ENCODE measurements at regions not wholly inside any gene's neighbourhood (a gene's known extent, or its start where the extent isn't known, plus 50 kb on each side); places are given as distances from the start of the nearest gene placed in this dataset.
"Not testable (repeated sequence)": the region's sequence is repeated elsewhere in the genome, so short reads cannot be mapped to it uniquely, and the experiment has no call there.

GRCh38 chr7:133177476-133177875 lies 75.4 kb upstream of the EXOC4 start:
- FAIRE-seq; H3K9me3 ChIP-seq (ENCODE audit: insufficient read depth, low read depth, low read length); H3K4me2 ChIP-seq (ENCODE audit: low read length); H4K20me1 ChIP-seq (ENCODE audit: insufficient read depth, low read length); H3K9ac ChIP-seq (ENCODE audit: low read length); H3K27me3 ChIP-seq (ENCODE audit: insufficient read depth, low read length); H3K4me3 ChIP-seq (ENCODE audit: insufficient read depth, low read depth, low read length); H2AFZ ChIP-seq (ENCODE audit: low read depth, low read length); H3K36me3 ChIP-seq (ENCODE audit: insufficient read depth, low read length); H3K36me3 Mint-ChIP-seq (ENCODE audit: low read depth, unreplicated experiment); H3K27ac Mint-ChIP-seq (ENCODE audit: unreplicated experiment); H3K4me1 Mint-ChIP-seq (ENCODE audit: low read depth, unreplicated experiment); H3K4me1 ChIP-seq (ENCODE audit: insufficient read depth, low read length); DNase-seq (ENCODE audit: low read depth); H3K27ac ChIP-seq (ENCODE audit: low read depth, low read length); H3K79me2 ChIP-seq (ENCODE audit: insufficient read depth, low read length); H3K9me3 Mint-ChIP-seq (ENCODE audit: unreplicated experiment); H3K4me3 Mint-ChIP-seq (ENCODE audit: unreplicated experiment): not testable (repeated sequence)
- H3K27me3 Mint-ChIP-seq (ENCODE audit: low read depth, unreplicated experiment): peaks cover 13% of the 10 kb centered on the region

- no peak overlapping the region for H3K4me3 ChIP-seq (ENCODE audit: insufficient read depth, low read depth, low read length)
- no peaks in the 10 kb centered on the region for H3K79me2 ChIP-seq (ENCODE audit: insufficient read depth, low read length)
- H4K20me1 ChIP-seq (ENCODE audit: insufficient read depth, low read length): no peaks in the 10 kb centered on the region
- H3K9ac ChIP-seq (ENCODE audit: low read length): no peak overlapping the region
- peaks cover 25% of the 10 kb centered on the region for H3K27me3 Mint-ChIP-seq (ENCODE audit: low read depth, unreplicated experiment)
- no peaks in the 10 kb centered on the region for H3K4me1 Mint-ChIP-seq (ENCODE audit: low read depth, unreplicated experiment)
- DNase-seq (ENCODE audit: low read depth) (no peak), FAIRE-seq (no peak)
- no peaks in the 10 kb centered on the region for H3K9me3 ChIP-seq (ENCODE audit: insufficient read depth, low read depth, low read length)
- H3K4me3 Mint-ChIP-seq (ENCODE audit: unreplicated experiment): no peak overlapping the region
- TF ChIP-seq EZH2 (IDR thresholded peaks at IDR 0.05; ENCODE audit: insufficient read depth, low read length): no peak
- no peak for TF ChIP-seq CTCF (IDR thresholded peaks at IDR 0.05; ENCODE audit: insufficient read depth, low read depth, low read length)
- no peak overlapping the region for H3K27ac Mint-ChIP-seq (ENCODE audit: unreplicated experiment)
- no peaks in the 10 kb centered on the region for H3K4me1 ChIP-seq (ENCODE audit: insufficient read depth, low read length)
- H3K9me3 Mint-ChIP-seq (ENCODE audit: unreplicated experiment): peaks cover 2% of the 10 kb centered on the region
- H3K4me2 ChIP-seq (ENCODE audit: low read length): no peak overlapping the region
- H3K36me3 ChIP-seq (ENCODE audit: insufficient read depth, low read length): no peaks in the 10 kb centered on the region
- H3K27me3 ChIP-seq (ENCODE audit: insufficient read depth, low read length): no peaks in the 10 kb centered on the region
- no peaks in the 10 kb centered on the region for H3K36me3 Mint-ChIP-seq (ENCODE audit: low read depth, unreplicated experiment)
- H3K27ac ChIP-seq (ENCODE audit: low read depth, low read length): no peak overlapping the region
- H2AFZ ChIP-seq (ENCODE audit: low read depth, low read length): no peak overlapping the region
Measured at GRCh38 chr7:133180717-133181116, 72.2 kb upstream of the EXOC4 start.

- Mint-ChIP-seq H3K27me3 (ENCODE audit: low read depth, unreplicated experiment) (peaks cover 25% of the 10 kb centered on the region), H3K9me3 (ENCODE audit: unreplicated experiment) (no peaks in the 10 kb centered on the region), H3K4me3 (ENCODE audit: unreplicated experiment) (no peak overlapping the region), H3K27ac (ENCODE audit: unreplicated experiment) (no peak overlapping the region), H3K4me1 (ENCODE audit: low read depth, unreplicated experiment) (no peaks in the 10 kb centered on the region), H3K36me3 (ENCODE audit: low read depth, unreplicated experiment) (no peaks in the 10 kb centered on the region)
- Histone ChIP-seq H3K79me2 (ENCODE audit: insufficient read depth, low read length) (no peaks in the 10 kb centered on the region), H3K27me3 (ENCODE audit: insufficient read depth, low read length) (no peaks in the 10 kb centered on the region), H3K4me3 (ENCODE audit: insufficient read depth, low read depth, low read length) (no peak overlapping the region), H4K20me1 (ENCODE audit: insufficient read depth, low read length) (no peaks in the 10 kb centered on the region), H2AFZ (ENCODE audit: low read depth, low read length) (no peak overlapping the region), H3K9ac (ENCODE audit: low read length) (no peak overlapping the region), H3K36me3 (ENCODE audit: insufficient read depth, low read length) (no peaks in the 10 kb centered on the region), H3K4me2 (ENCODE audit: low read length) (no peak overlapping the region), H3K9me3 (ENCODE audit: insufficient read depth, low read depth, low read length) (no peaks in the 10 kb centered on the region), H3K27ac (ENCODE audit: low read depth, low read length) (no peak overlapping the region), H3K4me1 (ENCODE audit: insufficient read depth, low read length) (no peaks in the 10 kb centered on the region)
- TF ChIP-seq EZH2 (IDR thresholded peaks at IDR 0.05; ENCODE audit: insufficient read depth, low read length): no peak
- no peak for TF ChIP-seq CTCF (IDR thresholded peaks at IDR 0.05; ENCODE audit: insufficient read depth, low read depth, low read length)
- FAIRE-seq (no peak), DNase-seq (ENCODE audit: low read depth) (no peak)
Measured at GRCh38 chr7:133183042-133183794, 69.7 kb upstream of the EXOC4 start.

All from astrocyte (in vitro differentiated cells and primary cell).